Aorta (tissue), 5 donors: ENCODE measurements at regions not wholly inside any gene's neighbourhood (a gene's known extent, or its start where the extent isn't known, plus 50 kb on each side); places are given as distances from the start of the nearest gene placed in this dataset.

Source experiments
- ATAC-seq: fragments of 200-7000 bp; cut with Tn5 transposase; one replicate; pipeline ENCODE4 v1.9.1; 2022; ENCODE audit warnings: moderate library complexity; ENCODE audit not compliant: low FRiP score
- DNase-seq, 2 donors: peaks; one replicate each; pipeline ENCODE4 v3.0.0-alpha.2; 2020
- H3K27ac ChIP-seq, 2 donors: one replicate each; pipeline ENCODE4 v1.5.1; 2013; ENCODE audit warnings: low read length in 2 of 2, mild to moderate bottlenecking in 2 of 2, moderate library complexity in 2 of 2, control low read depth in 1 of 2, inconsistent platforms in 1 of 2, low read depth in 1 of 2
- H3K27me3 ChIP-seq, 2 donors: one replicate each; pipeline ENCODE4 v1.6.1; 2013; ENCODE audit warnings: control low read depth in 1 of 2, low read length in 1 of 2, mild to moderate bottlenecking in 1 of 2, moderate library complexity in 1 of 2; ENCODE audit not compliant: insufficient read depth in 2 of 2, control insufficient read depth in 1 of 2
- H3K36me3 ChIP-seq, 2 donors: one replicate each; pipeline ENCODE4 v1.6.1; 2013; ENCODE audit warnings: control low read depth in 1 of 2, low read length in 1 of 2, mild to moderate bottlenecking in 1 of 2; ENCODE audit not compliant: insufficient read depth in 2 of 2, control insufficient read depth in 1 of 2
- H3K4me1 ChIP-seq, 2 donors: one replicate each; pipeline ENCODE4 v1.6.1; 2013; ENCODE audit warnings: low read length in 2 of 2, control low read depth in 1 of 2, mild to moderate bottlenecking in 1 of 2, moderate library complexity in 1 of 2; ENCODE audit not compliant: insufficient read depth in 2 of 2, control insufficient read depth in 1 of 2
- H3K4me3 ChIP-seq, 2 donors: one replicate each; pipeline ENCODE4 v1.5.1; 2013; ENCODE audit warnings: low read length in 2 of 2, control low read depth in 1 of 2, mild to moderate bottlenecking in 1 of 2
- H3K9me3 ChIP-seq: one replicate; pipeline ENCODE4 v1.6.1; 2013; ENCODE audit warnings: mild to moderate bottlenecking, low read length; ENCODE audit not compliant: control insufficient read depth
- WGBS, 2 donors: extraction: QIAGEN DNeasy Blood & Tissue Kit; methylation state at CpG; one replicate each; pipeline ENCODE4 v1.1.7; 2013; 5-methylcytosine and 5-hydroxymethylcytosine counted together
- intact Hi-C, 2 donors: fragments of 100-400 bp; cut with DNase I; formaldehyde crosslinking; loops; one replicate each; pipeline versions ENCODE4 v1.14.2 to v1.15.0; 2022
- donor health status: healthy with polysubstance abuse.
- donor health status: Bipolar disorder and iron deficiency.
- donor health status: DM: no; HTN: no; CAD: no.
- donor health status: DM: no; HTN: no; CAD: no.
- donor health status: DM: yes; HTN: yes; CAD: no.

DNA sequence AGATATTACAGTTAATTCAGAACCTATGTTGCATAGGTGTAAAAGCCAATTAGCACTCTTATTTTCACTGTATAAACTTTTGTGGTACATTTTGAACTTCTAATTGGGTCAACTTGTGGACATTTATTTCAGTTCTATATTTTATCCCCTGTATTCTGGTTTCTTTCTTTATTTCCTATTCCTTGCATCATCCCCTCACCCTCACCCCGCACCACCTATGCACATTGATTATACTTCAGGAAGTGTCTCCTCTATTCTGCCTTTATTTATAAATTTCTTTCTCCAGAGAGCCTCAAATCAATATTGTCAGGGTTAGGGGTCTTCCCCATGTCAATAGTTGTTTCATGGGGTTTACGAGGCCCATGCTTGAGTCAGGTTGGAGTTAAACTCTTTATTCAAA is 83.1 kb downstream of the TEX13C start:
- no peak overlapping the region for H3K27ac ChIP-seq
- intact Hi-C loops, result no loop called here
- no peak overlapping the region for H3K4me3 ChIP-seq
- no peaks in the 10 kb centered on the region for H3K36me3 ChIP-seq
- DNase-seq, result no peak
- no peaks in the 10 kb centered on the region for H3K27me3 ChIP-seq
- H3K9me3 ChIP-seq, result no peaks in the 10 kb centered on the region
- no peaks in the 10 kb centered on the region for H3K4me1 ChIP-seq
- no peak for ATAC-seq
- 77 to 84% methylated on average over 2 of the region's 2 CpGs for WGBS, 2 donors

DNA sequence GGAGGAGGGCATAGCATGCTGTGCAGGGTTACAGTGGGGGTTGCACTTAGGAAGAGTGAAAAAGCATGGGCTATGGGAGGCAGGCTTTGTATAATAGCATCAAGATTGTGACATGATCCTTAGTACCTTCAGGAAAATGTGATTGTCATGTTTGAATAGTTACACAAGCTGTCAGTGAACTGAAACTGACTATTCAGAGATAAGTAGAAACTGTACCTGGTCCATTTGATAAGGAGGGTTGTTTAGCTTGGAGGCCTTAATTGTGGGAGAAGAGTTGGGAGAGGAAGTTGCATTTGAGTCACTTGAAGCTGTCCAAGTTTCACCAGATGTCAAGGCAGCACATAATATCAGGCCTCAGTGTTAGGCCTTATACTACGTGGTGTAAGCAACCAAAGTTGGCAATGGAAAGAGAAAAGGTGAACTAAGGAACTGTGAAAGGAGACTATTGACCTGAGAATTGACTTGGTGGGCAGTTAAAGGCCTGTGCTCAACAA is 85.0 kb downstream of the TEX13C start:
- no peak overlapping the region for H3K27ac ChIP-seq
- 0 to 39% methylated on average over 1 of the region's 1 CpG for WGBS, 2 donors
- H3K4me1 ChIP-seq, result no peaks in the 10 kb centered on the region
- ATAC-seq (no peak), DNase-seq (no peak)
- no peaks in the 10 kb centered on the region for H3K9me3 ChIP-seq
- H3K36me3 ChIP-seq, result no peaks in the 10 kb centered on the region
- no peak overlapping the region for H3K4me3 ChIP-seq
- H3K27me3 ChIP-seq, result no peaks in the 10 kb centered on the region
- intact Hi-C loops, result no loop called here

DNA sequence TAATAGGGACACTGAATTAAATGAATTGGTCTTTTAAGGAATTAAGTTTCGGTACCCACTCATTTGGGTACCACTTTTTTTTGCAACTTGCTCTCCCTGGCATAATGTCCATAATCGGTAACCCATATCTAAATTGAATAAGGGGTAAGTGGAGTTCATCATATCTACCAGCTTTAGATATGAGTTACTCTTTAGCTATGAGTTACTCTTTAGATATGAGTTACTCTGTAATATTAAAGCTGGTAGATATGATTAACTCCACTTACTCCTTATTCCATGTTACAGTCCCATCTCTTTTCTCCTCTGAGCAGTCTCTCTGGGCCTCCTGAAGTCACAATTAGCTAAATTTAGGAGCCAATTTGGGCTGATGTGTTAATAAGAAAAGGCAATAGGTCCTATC is 85.7 kb downstream of the TEX13C start:
- Histone ChIP-seq H3K27ac (no peak overlapping the region), H3K36me3 (no peaks in the 10 kb centered on the region), H3K4me1 (no peaks in the 10 kb centered on the region), H3K9me3 (no peaks in the 10 kb centered on the region), H3K4me3 (no peak overlapping the region), H3K27me3 (no peaks in the 10 kb centered on the region)
- ATAC-seq (no peak), DNase-seq (no peak)
- WGBS, 2 donors, result 70 to 88% methylated on average over 2 of the region's 2 CpGs
- intact Hi-C loops, result no loop called here

DNA sequence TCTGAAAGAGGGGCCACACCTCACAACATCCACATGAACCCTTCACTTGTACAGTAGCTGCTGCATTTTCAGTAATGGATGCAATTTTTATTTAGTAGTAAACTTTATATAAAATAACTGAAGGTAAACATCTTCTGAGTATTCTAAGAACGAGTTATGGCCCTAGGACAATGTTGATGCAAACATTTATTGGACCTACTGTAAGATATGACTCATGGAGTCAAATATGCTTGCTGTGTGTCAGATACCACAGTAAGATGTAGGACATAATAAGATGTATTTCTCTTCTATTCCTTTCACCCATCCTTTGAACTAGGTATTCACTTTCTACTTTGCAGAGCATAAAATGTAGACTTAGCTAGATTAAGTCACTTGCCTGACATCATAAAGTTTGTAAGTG is 87.6 kb downstream of the TEX13C start:
- no peak for DNase-seq
- H3K4me3 ChIP-seq, result no peak overlapping the region
- ATAC-seq, result no peak
- no peaks in the 10 kb centered on the region for H3K9me3 ChIP-seq
- H3K27ac ChIP-seq, result no peak overlapping the region
- no peaks in the 10 kb centered on the region for H3K27me3 ChIP-seq
- intact Hi-C loops, result no loop called here
- H3K36me3 ChIP-seq, result no peaks in the 10 kb centered on the region
- WGBS, 2 donors, result 44 to 51% methylated on average over 1 of the region's 1 CpG
- no peaks in the 10 kb centered on the region for H3K4me1 ChIP-seq

DNA sequence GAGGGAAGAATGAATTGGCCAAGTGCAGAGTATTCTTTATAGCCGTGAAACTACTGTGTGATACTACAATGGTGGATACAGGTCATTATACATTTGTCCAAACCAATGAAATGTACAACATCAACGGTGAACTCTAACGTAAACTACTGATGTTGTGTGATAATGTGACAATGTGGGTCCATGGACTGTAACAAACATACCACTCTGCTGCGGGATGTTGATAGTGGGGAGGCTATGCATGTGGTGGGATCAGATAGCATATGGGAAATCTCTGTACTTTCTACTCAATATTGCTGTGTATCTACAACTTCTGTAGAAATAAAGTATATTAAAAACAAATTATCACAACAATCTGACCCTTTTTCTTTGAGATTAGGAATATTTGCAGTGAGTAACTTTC is 101.1 kb downstream of the TEX13C start:
- DNase-seq, result no peak
- Histone ChIP-seq H3K9me3 (no peaks in the 10 kb centered on the region), H3K36me3 (no peaks in the 10 kb centered on the region), H3K4me1 (no peaks in the 10 kb centered on the region), H3K27ac (no peak overlapping the region), H3K27me3 (no peaks in the 10 kb centered on the region), H3K4me3 (no peak overlapping the region)
- 71 to 85% methylated on average over 4 of the region's 4 CpGs for WGBS, 2 donors
- no peak for ATAC-seq
- intact Hi-C loops, result no loop called here

DNA sequence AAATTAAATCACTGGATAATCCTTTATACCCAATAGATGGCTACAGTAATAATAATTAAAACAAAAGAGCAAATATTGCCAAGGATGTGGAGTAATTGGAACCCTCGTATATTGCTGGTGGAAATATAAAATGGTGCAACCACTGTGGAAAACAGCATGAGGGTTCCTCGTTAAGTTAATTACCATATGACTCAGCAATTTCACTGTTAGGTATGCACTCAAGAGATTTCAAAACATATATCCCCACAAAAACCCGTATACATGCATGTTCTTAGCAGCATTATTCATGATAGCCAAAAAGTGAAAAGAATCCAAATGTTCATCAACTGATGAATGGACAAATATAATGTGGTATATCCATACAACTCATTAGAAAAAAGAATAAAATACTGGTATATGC is 103.3 kb downstream of the TEX13C start:
- 70 to 80% methylated on average over 3 of the region's 3 CpGs for WGBS, 2 donors
- Histone ChIP-seq H3K27ac (no peak overlapping the region), H3K4me1 (no peaks in the 10 kb centered on the region), H3K4me3 (no peak overlapping the region), H3K27me3 (no peaks in the 10 kb centered on the region), H3K36me3 (no peaks in the 10 kb centered on the region), H3K9me3 (no peaks in the 10 kb centered on the region)
- DNase-seq, result no peak
- intact Hi-C loops, result no loop called here
- ATAC-seq, result no peak

DNA sequence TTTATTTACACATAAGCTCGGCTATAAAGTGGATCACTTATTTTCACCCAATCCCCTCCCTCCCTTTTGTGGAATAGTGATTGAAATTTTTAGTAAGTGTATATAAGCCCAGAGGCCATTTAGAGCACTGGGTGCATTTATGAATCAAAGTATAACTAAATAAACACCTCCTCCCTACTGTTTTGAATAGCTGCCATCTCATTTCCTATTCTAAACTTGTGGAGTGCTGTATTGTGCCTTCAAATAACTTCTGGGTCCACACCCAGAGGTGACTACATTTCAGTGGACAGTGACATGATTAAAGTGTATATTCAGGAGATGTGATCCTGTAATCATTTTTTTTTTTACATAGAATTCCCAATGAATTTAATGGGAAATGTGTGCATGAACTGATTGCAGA is 104.9 kb downstream of the TEX13C start:
- Histone ChIP-seq H3K27ac (no peak overlapping the region), H3K36me3 (no peaks in the 10 kb centered on the region), H3K4me3 (no peak overlapping the region), H3K4me1 (no peaks in the 10 kb centered on the region), H3K27me3 (no peaks in the 10 kb centered on the region), H3K9me3 (no peaks in the 10 kb centered on the region)
- WGBS, 2 donors, result 55 to 69% methylated on average over 1 of the region's 1 CpG
- intact Hi-C loops, result no loop called here
- ATAC-seq (no peak), DNase-seq (no peak)

DNA sequence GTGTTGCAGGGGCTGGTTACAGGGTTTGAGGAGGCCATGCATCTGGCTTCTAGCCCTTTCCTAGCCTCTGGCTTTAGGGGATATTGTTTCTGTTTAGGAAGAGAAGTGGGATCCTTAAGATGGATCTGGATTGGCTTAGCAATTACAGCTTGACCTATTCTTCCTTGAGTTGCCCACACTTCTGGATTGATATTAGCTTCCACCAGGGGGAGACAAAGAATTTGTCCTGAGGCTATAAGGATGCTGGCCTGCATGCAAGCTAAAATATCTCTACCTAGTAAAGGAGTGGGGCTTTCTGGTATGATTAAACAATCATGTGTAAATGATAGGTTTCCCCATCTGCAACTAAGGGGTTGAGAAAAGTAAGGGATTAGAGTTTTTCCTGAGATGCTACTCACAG is 117.2 kb downstream of the TEX13C start:
- Histone ChIP-seq H3K36me3 (no peaks in the 10 kb centered on the region), H3K27ac (no peak overlapping the region), H3K27me3 (no peaks in the 10 kb centered on the region), H3K4me3 (no peak overlapping the region), H3K9me3 (no peaks in the 10 kb centered on the region), H3K4me1 (no peaks in the 10 kb centered on the region)
- intact Hi-C loops, result no loop called here
- no peak for DNase-seq
- no peak for ATAC-seq

DNA sequence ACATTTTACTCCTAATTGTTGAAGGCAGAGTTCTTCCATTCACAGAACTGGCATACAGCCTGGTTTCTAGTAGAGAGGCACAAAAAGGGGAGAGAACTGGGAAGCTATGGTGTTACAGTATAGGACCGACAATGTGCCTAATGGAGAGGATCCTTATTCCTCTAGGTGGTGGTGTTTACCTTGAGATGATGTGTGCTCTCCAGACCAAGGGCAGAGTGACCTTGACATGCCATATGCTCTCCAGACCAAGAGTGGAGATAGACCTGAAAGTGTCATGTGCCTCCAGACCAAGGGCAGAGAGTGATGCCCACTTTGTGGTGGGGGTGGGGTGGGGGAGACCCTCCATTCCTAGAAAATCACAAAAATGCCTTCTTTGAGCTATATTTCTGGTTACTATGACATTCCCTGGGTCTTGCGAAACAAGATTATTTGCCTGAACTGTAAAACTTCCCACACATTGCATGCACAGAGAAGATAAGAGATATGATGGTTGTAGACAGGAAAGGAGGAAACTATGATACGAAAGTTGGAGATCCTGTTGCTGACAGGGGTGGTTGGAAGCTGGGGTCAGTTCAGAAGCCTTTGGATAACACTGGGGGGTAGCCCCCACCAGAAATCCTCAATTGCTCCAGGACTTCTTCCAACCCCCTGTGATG is 119.7 kb downstream of the TEX13C start:
- Histone ChIP-seq H3K27me3 (no peaks in the 10 kb centered on the region), H3K4me3 (no peak overlapping the region), H3K27ac (no peak overlapping the region), H3K36me3 (no peaks in the 10 kb centered on the region), H3K9me3 (no peaks in the 10 kb centered on the region), H3K4me1 (no peaks in the 10 kb centered on the region)
- ATAC-seq (no peak), DNase-seq (no peak)
- intact Hi-C loops, result no loop called here
- WGBS, 2 donors, result 71 to 73% methylated on average over 3 of the region's 3 CpGs
